DOHH2 (cell line): ENCODE measurements at regions not wholly inside any gene's neighbourhood (a gene's known extent, or its start where the extent isn't known, plus 50 kb on each side); places are given as distances from the start of the nearest gene placed in this dataset.

ENCODE experiments used
- H3F3A ChIP-seq: fragments of 200-600 bp; sonication (generic), shearing (Covaris generic); 2 replicates; pipeline ENCODE4 v1.6.0; 2016; ENCODE audit warnings: antibody characterized with exemption, mild to moderate bottlenecking; ENCODE audit not compliant: control insufficient read depth, insufficient read depth
- H3K27ac ChIP-seq: fragments of 200-600 bp; sonication (generic); 2 replicates; pipeline ENCODE4 v1.5.1; 2014; ENCODE audit warnings: low read depth, mild to moderate bottlenecking, low read length, moderate library complexity
- H3K27me3 ChIP-seq: fragments of 200-600 bp; sonication (generic); 2 replicates; pipeline ENCODE4 v1.6.1; 2014; ENCODE audit warnings: mild to moderate bottlenecking, low read length, mixed read lengths; ENCODE audit not compliant: control insufficient read depth
- H3K36me3 ChIP-seq: fragments of 200-600 bp; sonication (generic); 2 replicates; pipeline ENCODE4 v1.6.1; 2014; ENCODE audit warnings: mild to moderate bottlenecking, low read length, moderate library complexity, mixed read lengths; ENCODE audit not compliant: control insufficient read depth
- H3K4me1 ChIP-seq: fragments of 200-600 bp; sonication (generic); 2 replicates; pipeline ENCODE4 v1.6.1; 2014; ENCODE audit warnings: mild to moderate bottlenecking, low read length, mixed read lengths; ENCODE audit not compliant: control insufficient read depth
- H3K4me2 ChIP-seq: fragments of 200-600 bp; sonication (generic); 2 replicates; pipeline ENCODE4 v1.6.0; 2014; ENCODE audit warnings: mild to moderate bottlenecking, low read length, moderate library complexity
- H3K4me3 ChIP-seq: fragments of 200-600 bp; sonication (generic); 2 replicates; pipeline ENCODE4 v1.5.1; 2014; ENCODE audit warnings: mild to moderate bottlenecking, low read length, mixed read lengths
- H3K79me2 ChIP-seq: fragments of 200-600 bp; sonication (generic); 2 replicates; pipeline ENCODE4 v1.6.1; 2014; ENCODE audit warnings: mild to moderate bottlenecking, low read length, mixed read lengths; ENCODE audit not compliant: control insufficient read depth
- H3K9me2 ChIP-seq: fragments of 200-600 bp; sonication (generic); replicated peaks from 2 replicates; pipeline ENCODE4 v1.6.1; 2014; ENCODE audit warnings: mild to moderate bottlenecking, low read length, mixed read lengths; ENCODE audit not compliant: control insufficient read depth
- H3K9me3 ChIP-seq: fragments of 200-600 bp; sonication (generic); 2 replicates; pipeline ENCODE4 v1.6.1; 2014; ENCODE audit warnings: antibody characterized with exemption, low read length, mixed read lengths; ENCODE audit not compliant: control insufficient read depth, insufficient read depth
- H4K20me1 ChIP-seq: fragments of 200-600 bp; sonication (generic); 2 replicates; pipeline ENCODE4 v1.6.0; 2014; ENCODE audit warnings: low read depth, mild to moderate bottlenecking, antibody characterized with exemption, low read length, moderate library complexity; ENCODE audit not compliant: control insufficient read depth, insufficient read depth
- CTCF ChIP-seq: fragments of 200-600 bp; sonication (generic); IDR thresholded peaks from one replicate; pipeline ENCODE4 v1.5.1; 2014; ENCODE audit warnings: antibody characterized with exemption, mild to moderate bottlenecking, low read depth, low read length; ENCODE audit not compliant: poor library complexity, severe bottlenecking
- EZH2phosphoT487 ChIP-seq: fragments of 200-600 bp; sonication (generic); IDR thresholded peaks from 2 replicates; pipeline ENCODE4 v1.6.1; 2017; ENCODE audit warnings: borderline replicate concordance, mild to moderate bottlenecking, antibody characterized with exemption, low read length, moderate library complexity, mixed read lengths

- Histone ChIP-seq H3K36me3 (no peaks in the 10 kb centered on the region), H4K20me1 (no peaks in the 10 kb centered on the region), H3K4me3 (no peak overlapping the region), H3K9me3 (no peaks in the 10 kb centered on the region), H3K4me1 (no peaks in the 10 kb centered on the region), H3F3A (no peaks in the 10 kb centered on the region), H3K4me2 (no peak overlapping the region), H3K27ac (no peak overlapping the region), H3K9me2 (no peaks in the 10 kb centered on the region), H3K79me2 (no peaks in the 10 kb centered on the region), H3K27me3 (no peaks in the 10 kb centered on the region)
- no peak for TF ChIP-seq CTCF
- no peak for TF ChIP-seq EZH2phosphoT487
Observed at GRCh38 chr9:118003240-118003639, 299.0 kb downstream of the TLR4 start.

GRCh38 chr9:118008246-118008645 lies 304.0 kb downstream of the TLR4 start:
- H3K9me2 ChIP-seq = no peaks in the 10 kb centered on the region

GRCh38 chr9:118009614-118010013 lies 305.4 kb downstream of the TLR4 start:
- no peaks in the 10 kb centered on the region for H3K4me1 ChIP-seq
- H3K27ac ChIP-seq = no peak overlapping the region
- H3K9me3 ChIP-seq = no peaks in the 10 kb centered on the region
- no peak for TF ChIP-seq EZH2phosphoT487
- TF ChIP-seq CTCF = no peak
- H4K20me1 ChIP-seq = no peaks in the 10 kb centered on the region
- no peaks in the 10 kb centered on the region for H3K9me2 ChIP-seq
- no peaks in the 10 kb centered on the region for H3F3A ChIP-seq
- H3K79me2 ChIP-seq = no peaks in the 10 kb centered on the region
- no peak overlapping the region for H3K4me2 ChIP-seq
- no peak overlapping the region for H3K4me3 ChIP-seq
- H3K27me3 ChIP-seq = no peaks in the 10 kb centered on the region
- no peaks in the 10 kb centered on the region for H3K36me3 ChIP-seq

More at GRCh38 chr9:118008246-118008645, 304.0 kb downstream of the TLR4 start:
- Histone ChIP-seq H3F3A (no peaks in the 10 kb centered on the region), H3K4me3 (no peak overlapping the region), H3K79me2 (no peaks in the 10 kb centered on the region), H3K4me2 (no peak overlapping the region), H3K27me3 (no peaks in the 10 kb centered on the region), H3K9me3 (no peaks in the 10 kb centered on the region), H3K27ac (no peak overlapping the region), H3K4me1 (no peaks in the 10 kb centered on the region), H3K36me3 (no peaks in the 10 kb centered on the region), H4K20me1 (no peaks in the 10 kb centered on the region)
- no peak for TF ChIP-seq EZH2phosphoT487
- TF ChIP-seq CTCF = no peak
